Prostate gland (tissue), 2 donors: ENCODE measurements at regions not wholly inside any gene's neighbourhood (a gene's known extent, or its start where the extent isn't known, plus 50 kb on each side); places are given as distances from the start of the nearest gene placed in this dataset.

ENCODE experiments used
- CTCF ChIP-seq, 4 experiments: fragments of 200-600 bp in 2 of 4; fragments of 450-650 bp in 2 of 4; sonication (generic) in 2 of 4; IDR thresholded peaks; 1 replicate in 3 of 4; 2 replicates in 1 of 4; pipeline ENCODE4 v1.5.1; 2016 to 2019; ENCODE audit warnings: antibody characterized with exemption in 4 of 4, mild to moderate bottlenecking in 2 of 4, moderate library complexity in 2 of 4
- POLR2A ChIP-seq: fragments of 450-650 bp; IDR thresholded peaks from one replicate; pipeline ENCODE4 v1.6.1; 2016; ENCODE audit warnings: antibody characterized with exemption, mild to moderate bottlenecking

GRCh38 chr21:24023402-24023801, 1583.9 kb downstream of the MRPL39 start:
- TF ChIP-seq CTCF (IDR thresholded peaks at IDR 0.05) (no peak), POLR2A (no peak)
